RPMI7951 (cell line): ENCODE measurements at regions not wholly inside any gene's neighbourhood (a gene's known extent, or its start where the extent isn't known, plus 50 kb on each side); places are given as distances from the start of the nearest gene placed in this dataset.

Experiments
- DNase-seq: peaks from one replicate; pipeline ENCODE4 v3.0.0-alpha.2; 2012; ENCODE audit warnings: low read depth

DNA sequence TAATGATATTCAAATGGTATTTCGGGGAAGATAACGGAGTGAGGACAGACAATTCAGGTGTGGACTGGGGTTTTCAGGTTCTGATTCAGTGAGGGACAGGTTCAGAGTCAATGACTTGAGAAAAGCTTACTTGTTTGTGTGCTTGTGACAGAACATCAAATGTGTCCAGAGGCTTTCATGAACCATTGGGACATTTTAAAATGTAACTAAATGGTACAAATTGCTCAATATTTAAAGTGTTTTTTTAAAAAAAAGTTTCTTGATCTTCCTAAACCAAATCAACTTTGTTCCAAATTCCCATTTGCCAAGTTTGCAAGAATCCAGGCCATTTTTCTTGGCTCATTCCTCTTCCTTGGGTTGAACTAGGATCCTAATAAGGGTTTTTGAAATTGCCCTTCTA is 59.4 kb upstream of the BZW1 start:
- no peak for DNase-seq

DNA sequence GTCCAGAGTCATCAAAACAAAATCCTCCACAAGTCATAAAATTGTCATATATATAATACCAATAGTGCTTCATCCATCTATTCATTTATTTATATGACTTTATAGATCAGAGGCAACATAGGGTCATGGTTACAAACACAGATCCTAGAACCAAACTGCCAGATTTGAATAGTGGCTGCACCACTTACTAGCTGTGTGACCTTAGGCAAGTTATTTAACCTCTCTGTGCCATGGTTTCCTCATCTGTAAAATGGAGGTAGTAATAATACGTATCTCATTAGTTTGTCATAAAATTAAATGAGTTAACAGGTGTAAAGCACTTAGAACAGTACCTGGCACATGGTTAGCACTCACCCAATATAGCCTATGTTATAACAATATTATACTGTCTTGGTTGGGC is 58.9 kb upstream of the BZW1 start:
- DNase-seq: no peak

DNA sequence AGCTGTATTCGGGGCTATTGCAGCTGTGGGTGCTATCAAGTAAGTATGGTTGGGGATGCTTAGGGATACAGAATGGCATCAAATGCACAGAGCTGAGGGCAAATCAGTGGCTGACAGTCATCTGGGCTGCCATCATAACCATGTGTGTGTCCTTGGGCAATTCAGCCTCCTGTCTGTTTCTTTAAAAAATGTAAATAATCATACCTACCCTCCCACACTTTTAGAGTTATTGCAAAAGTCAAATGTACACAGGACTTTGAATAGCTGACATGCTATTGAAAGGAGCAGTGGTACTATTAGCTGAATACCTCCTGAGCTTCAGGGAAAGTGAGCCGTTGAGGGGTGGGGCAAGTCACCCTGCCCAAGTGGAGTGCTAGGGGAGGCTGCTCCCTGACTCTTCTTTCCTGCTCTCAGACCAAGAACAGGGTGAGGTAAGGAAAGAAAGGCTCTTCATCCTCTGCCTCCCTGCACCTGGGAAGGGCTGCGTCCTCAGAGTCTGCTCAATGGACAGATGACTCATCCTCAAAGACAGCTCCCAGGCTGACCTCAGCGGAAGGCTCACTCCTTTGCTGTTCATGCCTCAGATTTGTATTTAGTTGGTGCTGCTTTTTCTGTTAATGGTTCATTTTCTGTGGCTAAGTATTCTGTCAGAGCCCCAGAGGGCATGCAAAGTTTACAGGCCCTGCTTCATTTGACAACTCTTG is 54.9 kb upstream of the BZW1 start:
- peak; percentile 96 for DNase-seq

DNA sequence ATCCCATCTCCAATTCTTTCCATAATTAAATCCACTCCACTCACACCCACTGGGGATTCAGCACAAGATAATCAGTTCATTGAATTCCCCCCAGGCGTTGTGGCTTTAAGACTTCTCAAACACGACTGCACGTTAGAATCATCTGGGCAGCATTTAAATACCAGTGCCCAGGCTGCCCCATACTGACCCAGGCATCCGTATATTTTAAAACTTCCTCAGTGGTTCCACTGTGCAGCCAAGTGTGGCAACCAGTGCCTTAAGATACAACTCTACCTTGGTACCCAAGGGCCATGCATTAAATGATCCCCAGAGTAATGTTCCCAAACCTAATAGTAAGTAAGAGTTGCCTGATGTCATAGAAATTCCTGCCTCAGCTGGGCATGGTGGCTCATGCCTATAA is 54.3 kb upstream of the BZW1 start:
- no peak for DNase-seq

DNA sequence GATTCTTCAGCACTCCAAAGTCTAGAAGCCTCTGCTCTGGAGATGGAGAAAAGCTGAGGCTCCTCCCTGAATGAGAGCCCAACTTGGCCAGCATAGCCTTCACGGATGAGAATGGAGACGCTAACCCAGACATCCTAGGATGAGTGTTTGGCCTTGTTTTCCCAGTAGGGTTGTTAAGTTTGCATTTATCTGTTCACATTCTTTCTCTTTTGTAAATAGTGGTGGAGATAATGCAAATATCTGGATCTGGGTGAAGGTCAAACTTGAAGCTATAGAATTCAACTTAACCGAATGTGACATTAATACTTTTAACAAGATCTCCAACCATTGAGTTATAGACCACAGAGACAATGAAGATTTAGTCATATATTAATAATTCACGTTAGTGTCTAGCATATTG is 53.4 kb upstream of the BZW1 start:
- no peak for DNase-seq

DNA sequence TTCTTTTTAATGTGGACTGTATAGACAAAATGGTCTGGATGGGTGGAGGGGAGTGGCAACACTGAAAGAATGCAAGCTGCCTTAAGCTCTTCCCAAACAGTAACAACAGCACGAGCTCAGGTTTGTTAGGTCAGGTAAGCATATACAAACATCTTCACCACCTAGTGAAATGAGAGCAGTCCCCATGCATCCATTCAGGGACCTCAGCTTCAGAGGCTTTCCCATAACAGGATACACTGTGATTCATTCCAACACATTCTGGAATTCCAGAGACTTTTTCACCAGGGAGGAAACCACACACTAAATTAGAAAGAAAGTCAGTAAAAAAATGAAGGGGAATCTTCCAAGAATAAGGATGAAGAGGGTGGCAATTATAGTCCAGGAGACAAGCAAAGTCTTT is 50.4 kb upstream of the BZW1 start:
- DNase-seq: peak; percentile 70
